Myocyte (in vitro differentiated cells): ENCODE measurements at regions not wholly inside any gene's neighbourhood (a gene's known extent, or its start where the extent isn't known, plus 50 kb on each side); places are given as distances from the start of the nearest gene placed in this dataset.
"Not testable (repeated sequence)": the region's sequence is repeated elsewhere in the genome, so short reads cannot be mapped to it uniquely, and the experiment has no call there.

Experiments used
- DNase-seq: peaks from one replicate; pipeline ENCODE4 v3.0.0-alpha.2; 2012; ENCODE audit warnings: low read depth

DNA sequence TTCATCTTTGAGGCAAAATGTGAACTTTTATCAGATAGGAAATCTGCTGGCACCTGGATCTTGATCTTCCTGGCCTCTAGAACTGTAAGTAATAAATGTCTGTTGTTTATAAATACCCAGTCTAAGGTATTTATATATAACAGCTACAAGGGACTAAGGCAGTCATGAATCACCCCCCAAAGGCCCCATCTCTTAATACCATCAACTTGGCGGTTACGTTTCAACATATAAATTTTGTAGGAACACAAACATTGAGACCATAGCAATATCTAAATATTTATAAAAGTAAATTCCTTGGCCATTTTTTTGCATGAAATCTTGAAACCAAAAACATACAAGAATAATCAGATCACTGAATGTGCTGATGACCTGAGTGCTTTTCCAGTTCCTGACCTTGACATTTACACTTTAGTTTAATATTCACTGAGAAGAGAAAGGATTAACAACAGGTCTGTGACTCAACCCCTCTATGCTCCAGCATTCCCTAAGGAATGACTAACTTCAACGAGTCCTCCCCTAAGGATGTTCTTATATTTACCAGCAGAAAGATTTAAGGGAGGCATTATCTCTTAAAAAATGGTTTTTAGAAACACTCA is 1438.5 kb upstream of the CELF2 start:
- peak; percentile 5 for DNase-seq

DNA sequence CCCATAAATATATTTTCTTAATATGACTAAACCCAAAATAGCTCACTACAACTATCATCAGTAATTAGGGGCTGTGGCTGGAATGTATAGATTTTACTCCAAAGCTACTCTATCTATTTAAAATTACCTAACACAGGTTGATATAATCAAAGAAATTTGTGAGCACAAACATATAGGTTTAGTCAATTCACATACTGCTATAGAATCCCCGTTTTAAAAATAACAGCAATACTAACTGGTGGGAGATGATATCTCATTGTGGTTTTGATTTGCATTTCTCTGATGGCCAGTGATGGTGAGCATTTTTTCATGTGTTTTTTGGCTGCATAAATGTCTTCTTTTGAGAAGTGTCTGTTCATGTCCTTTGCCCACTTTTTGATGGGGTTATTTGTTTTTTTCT is 1434.9 kb upstream of the CELF2 start:
- not testable (repeated sequence) for DNase-seq

DNA sequence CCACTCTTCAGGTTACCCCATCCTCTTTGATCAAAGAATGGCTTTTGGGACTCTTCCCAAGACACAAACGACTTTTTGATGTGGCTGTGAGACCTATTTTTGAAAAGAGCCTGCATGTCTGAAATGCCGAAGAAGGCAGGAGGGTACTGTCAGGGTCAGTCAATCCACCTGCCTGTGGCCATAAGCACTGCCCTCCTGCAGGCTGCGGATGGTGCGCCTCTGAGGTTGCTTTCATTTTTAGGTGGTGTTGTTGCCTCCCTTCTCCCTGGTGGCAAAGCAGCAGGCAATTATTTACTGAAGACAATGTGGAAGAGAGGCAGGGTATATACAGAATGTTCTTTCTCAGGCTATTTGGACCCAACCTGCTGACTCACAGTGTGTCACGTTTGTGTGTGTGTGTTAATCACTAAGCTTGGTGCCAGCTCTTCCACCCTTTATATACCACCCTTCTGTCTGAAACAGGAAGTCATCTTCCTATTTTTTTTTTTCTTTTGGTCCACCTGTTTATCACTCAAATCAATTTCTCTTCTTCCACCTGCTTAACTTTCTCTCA is 1421.2 kb upstream of the CELF2 start:
- peak; percentile 16 for DNase-seq

DNA sequence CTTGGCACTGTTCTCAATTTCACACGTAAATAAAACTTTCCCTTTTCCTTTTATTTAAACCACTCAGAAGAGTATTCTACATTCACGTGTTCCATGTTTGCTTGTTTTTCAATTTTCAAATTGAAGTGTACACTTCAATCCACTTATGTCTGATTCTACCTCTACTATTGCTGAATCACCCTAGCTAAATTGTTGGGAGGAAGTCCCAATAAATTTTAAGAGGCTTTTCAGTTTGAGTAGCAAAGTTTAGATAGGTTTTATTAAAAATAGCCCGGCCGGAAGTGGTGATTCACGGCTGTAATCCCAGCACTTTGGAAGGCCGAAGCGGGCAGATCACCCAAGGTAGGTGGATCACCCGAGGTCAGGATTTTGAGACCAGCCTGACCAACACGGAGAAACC is 1414.7 kb upstream of the CELF2 start:
- DNase-seq: no peak

DNA sequence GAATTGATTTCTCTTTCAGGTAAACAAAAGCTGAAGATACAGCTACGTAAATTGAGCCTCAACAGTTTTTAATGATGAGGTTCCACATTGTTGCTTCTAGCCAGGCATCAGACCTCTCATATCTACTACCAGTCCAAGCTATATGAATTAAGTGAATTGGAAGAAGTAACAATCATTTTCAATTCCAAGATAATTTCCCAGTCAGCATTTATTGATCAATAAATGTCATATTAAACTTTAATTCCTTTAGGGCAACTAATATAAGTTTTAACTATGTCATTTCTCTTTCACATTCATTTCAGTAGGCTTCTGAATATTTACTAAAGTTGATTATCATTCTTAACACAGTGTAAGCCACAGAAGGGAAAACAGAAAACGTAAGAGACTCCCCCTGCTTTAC is 1413.7 kb upstream of the CELF2 start:
- no peak for DNase-seq

DNA sequence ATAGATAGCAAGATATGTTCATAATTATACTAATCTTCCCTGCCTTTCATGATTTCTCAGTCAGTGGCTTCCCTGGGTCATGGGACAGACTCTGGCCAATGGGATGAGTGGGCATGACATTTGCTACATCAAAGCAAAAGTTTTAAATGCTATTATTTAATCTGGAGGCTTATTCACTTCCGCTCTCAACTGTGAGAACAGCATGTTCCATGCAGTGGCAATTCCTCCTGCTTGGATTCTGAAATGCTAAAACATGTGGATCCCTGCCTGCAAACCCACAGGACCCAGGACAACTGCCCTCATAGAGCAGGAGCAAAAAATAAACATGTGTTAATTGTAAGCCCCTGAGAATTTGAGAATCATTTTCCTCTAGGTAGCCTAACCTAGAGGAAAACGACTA is 1412.4 kb upstream of the CELF2 start:
- DNase-seq: peak; percentile 24

DNA sequence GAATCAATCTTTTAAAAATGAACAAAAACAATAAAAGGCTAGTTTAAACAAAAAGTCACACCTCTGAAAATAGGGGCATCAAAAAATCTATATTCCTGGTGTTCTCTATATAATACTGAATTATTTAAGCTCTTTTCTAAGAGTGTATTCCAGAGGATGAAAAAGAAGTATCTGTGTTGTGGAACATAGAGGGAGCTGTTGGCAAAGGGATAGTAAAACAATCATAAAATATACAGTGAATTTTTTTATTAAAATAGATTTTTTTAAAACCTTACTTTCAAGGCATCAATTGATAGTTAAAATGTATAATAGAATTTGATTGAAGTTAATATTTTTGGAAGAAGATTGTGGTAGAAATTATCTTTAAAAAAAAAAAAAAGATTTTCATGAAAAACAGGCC is 1409.1 kb upstream of the CELF2 start:
- DNase-seq: peak; percentile 42

DNA sequence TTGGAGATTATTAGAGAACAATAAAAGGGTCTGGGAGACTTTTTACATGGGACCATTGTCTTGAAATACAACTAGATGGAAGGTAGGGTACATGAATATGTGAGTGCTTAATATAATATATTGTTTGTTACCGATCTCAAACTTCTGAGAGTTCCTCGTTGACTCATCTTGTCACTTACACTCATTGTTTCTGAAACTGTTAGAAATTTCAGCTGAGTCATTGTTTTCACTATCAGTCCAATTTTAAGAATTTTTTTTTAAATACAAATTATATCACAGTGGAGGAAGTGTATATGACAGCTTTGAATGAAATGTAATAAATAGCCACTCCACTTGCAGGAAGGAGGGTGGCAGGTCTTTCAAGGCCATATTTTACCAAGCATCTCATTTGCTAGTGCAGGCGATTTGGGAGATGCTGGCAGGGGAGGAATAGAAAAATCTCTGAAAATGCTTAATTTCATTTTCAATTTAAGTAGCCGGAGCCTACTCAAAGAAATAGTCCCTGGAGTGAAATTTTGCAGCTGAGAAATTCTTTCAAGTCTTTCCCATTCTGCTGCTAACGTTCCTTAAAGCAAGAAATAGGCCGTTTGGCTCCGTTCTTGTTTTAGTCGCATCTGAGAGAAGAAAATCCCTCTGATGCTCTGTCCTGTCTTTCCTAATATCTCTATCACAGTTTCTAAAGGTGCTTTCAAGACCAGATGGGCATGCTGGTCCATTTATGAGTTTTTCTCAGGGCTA is 1404.2 kb upstream of the CELF2 start:
- DNase-seq: peak; percentile 16

DNA sequence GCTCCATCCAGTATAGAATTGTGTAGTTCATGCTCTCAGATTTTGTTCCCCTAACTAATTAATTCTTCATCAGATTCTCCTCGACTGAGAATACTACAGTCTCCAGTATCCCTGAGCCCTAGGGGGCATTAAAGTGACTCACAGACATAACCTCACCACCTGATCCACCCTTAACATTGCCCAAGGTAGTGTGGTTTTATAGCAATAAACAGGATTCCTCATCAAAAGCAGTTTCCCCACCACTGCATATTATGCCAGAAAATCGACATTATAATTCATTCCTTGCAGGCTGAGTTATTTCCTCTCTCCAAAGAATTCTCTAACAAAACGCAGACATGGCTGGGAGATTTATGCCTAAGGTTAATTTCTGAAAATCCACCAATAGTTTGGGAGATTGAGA is 1402.5 kb upstream of the CELF2 start:
- DNase-seq: no peak

DNA sequence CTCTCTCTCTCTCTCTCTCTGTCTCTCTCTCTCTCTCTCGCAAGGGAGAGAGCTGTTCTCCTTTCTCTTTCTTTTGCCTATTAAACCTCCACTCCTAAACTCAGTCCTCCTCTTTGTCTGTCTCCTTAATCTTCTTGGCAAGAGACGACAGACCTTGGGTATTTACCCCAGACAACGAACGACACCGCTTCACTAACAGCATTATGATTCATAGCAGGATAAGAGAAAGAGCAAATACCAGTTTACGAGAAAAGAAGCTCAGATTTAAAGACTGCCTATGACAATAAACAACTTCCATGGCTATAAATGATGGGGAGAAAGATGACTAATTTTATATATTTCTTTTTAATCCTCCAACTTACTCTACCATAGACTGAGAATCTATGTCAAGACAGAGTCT is 1396.5 kb upstream of the CELF2 start:
- DNase-seq: no peak

DNA sequence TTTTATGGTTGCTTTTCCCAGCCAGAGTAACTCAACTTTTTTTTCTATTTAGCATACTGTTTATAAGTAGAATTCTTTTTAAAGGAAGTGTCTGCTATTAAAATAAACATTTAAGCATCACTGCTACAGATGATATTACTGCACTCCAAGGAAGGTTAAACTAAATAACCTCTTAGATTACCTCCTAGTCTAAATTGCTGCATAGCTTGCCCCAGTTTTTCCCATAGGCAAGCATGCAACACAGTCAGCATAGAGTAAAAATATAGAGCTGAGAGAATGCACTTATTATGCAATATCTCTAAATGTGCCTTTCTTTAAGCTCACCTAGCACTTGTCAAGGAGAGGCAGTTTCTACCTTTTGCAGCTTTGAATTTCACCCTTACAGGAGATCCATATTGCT is 1392.4 kb upstream of the CELF2 start:
- DNase-seq: no peak

DNA sequence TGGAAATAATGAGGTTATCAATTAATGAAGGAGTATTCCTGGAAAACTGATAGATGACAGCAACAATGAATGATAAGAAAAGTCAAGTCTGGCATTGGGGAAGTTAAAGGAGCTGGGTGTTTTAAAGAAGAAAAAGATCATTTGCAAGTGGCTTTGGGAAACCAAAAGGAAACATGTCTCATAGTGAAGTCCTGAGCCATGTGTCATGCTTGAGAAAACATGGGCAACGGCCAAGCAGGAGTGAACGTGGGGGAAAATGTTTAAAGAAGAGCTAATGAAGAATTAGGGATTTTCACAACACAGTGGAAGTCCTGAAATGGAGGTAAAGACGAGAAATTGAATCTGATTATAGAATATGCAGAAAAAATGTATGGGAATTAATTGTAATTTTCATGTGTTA is 1383.2 kb upstream of the CELF2 start:
- DNase-seq: peak; percentile 39

DNA sequence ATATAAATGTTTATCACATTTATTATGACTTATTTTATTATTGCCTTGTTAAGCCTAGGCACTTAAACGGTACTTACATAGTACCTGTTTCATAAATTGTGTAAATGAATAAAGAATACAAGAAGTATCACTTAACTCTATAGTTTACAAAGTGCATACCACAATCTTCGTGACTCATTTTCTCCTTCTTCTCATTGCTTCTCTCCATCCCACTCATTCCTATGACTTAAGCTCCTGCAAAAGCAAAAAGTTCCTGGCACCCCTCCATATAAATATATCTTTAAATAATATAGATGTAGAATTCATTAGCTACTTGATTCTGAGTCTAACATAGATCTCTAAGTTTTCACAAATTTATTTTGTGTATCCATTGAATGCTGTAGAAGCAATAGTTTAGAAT is 1382.0 kb upstream of the CELF2 start:
- DNase-seq: no peak

DNA sequence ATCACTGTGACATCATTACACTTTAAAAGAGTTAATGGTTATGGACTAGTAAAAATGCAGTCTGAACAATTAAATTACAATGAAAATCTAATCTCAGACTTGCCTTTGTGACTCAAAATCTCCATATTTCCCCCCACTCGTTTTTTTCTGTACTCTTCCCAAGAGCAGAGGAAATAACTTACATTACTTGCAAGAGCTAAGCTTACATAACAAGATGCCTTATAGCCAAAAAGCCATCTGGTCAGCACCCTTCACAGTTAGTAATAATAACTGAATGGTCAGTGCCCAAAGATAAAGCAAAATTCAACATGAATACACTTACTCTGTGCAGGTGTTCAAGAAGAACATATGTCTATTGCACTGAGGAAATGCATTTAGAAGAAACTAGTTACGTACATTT is 1381.5 kb upstream of the CELF2 start:
- DNase-seq: no peak

DNA sequence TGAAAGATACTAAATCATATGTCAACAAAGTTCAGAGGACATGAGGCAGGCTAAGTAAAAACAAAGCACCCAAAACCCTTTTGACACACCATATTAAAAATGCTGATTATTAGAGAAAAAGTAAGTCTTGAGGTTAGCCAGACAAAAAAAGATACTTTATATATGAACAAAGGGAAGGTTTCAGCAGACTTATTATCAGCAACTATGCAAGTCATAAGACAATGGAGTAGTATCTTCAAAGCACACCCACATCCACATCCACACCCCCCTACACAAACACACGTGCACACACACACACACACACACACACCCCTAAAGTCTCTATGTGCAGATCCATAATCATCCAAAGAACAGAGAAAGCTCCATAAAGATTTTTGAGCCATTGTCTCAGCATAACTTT is 1373.9 kb upstream of the CELF2 start:
- no peak for DNase-seq

DNA sequence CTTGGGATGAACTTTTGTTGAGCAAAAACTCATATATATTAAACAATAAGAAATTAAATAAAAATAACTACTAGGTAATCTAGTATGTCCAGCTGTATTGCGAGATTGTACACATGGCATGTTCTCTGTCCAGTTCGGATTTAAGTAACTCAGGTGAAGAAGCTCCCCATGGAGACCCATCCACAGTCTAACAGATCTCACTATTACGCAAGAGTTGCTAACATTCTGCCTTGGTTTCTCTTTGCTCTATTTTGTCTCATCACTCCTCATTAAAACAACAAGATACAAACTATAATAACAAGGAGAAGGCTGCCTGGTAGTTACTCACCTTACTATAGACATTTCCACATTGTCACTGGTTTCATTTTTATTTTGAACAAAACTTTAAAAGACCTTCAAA is 1372.3 kb upstream of the CELF2 start:
- DNase-seq: no peak

DNA sequence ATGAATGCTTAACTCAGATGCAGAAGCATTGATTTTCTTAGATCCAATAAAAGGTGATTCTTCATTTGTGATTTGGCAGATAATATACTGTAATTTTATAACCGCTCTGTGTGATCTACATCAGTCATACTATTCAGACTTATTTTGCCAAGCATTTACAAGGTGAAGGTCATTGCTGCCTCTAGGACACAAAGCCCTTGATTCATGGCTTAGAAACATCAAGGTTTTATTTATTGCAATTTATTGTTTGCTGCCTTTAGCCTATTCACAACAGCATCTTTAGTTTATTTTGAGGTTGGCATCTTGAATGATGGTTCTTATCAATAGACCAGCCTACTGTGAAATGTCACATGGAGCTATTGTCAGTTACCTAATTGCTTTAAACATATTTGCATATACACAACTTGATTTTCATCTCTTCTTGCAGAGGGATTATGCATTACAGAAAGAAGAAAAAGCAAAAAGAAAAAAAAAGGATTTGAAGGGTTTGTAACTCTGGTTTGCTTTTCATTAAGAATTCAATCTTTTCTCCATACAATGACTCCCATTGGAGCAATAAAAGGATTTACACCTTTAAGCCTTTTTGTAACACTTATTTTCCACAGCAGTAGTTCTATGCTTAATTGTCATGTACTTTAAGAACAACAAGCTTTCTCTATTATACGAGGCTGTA is 1371.6 kb upstream of the CELF2 start:
- no peak for DNase-seq

DNA sequence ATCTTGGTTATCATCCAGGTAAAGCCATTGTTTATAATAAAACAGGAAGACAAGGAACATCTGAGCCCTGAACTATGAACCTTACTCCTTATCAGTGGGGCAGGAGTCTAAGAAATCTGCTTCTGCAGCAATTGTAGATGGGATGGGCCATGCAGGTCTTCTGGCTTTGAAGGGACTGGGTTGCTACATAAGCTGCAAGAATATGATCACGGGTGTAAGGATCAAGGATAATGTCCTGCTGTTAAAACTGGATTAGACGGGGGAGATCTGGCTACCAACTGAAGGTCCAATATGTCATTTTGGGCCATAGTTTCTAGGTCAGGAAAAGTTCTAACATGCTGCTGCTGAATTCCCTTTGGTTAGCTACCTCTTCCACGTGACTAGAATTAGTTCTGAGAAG is 1363.4 kb upstream of the CELF2 start:
- no peak for DNase-seq

DNA sequence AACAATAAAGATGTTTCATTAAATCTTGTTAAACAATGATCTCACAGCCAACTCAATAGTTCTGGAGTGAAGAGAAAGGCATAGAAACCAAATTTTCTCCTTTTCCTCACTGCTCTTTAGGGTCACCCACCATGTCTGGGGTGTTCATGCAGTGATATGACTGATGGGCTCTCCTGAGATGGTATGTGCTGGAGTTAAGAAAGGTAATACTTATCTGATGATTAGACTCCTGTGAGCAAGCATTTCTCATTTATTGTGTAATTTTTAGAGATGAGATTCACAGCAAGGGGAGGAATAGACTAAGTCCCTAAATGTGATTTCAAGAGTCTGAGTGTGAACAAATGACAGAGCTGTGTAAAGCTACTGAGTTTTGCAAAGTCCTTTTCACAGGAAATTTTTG is 1361.3 kb upstream of the CELF2 start:
- no peak for DNase-seq

DNA sequence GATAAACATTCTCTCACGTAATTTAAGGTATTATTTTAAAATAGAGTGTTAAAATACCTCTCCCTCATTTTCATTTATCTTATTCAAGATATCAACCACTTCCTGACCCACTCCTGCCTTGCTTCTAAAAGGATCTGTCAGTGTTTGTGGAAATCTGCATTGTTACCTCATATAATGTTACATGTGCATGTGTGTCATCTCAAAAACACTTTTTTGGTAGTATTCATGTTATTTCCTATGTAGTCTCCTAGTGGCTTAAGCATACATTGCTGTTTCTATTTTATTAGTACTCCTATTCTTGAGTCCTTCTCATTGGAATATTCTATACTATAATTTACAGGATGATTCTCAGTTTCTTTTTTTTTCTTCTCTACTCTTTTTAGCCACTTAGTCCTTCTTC is 1360.7 kb upstream of the CELF2 start:
- DNase-seq: no peak

DNA sequence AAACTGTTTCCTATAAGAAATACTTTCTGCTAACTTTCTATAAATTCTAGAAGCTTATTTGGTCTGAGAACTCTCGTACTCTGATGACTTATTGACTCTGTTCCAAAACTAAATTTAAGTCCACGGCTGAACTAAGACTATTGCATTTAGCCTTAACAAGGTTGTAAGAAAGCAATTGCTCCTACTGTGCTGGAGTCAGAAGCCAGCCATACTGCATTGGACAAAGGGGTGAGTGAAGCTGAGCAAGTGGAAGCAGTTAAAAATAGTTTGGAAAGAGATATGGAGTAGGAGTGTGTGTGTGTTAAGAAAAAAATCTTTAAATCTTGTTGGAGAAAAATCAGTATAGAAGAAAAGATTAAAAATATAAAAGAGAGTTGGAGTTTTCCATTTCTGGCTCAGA is 1360.1 kb upstream of the CELF2 start:
- DNase-seq: no peak

DNA sequence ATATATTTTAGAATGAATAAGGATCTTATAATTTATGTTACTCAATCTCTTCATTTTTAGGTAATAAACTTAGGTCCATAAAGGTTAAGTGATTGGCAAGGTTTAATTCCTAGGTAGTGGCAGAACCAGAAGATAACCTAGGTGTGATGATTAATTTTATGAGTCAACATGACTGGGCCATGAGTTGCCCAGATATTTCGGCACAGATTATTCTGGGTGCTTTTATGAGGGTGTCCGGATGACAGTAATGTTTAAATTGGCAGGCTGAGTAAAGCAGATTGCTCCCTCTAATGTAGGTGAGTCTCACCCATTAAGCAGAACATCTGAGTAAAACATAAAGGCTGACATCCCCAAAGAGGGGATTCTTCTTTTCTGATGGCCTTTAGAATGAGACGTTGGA is 1349.3 kb upstream of the CELF2 start:
- DNase-seq: no peak

DNA sequence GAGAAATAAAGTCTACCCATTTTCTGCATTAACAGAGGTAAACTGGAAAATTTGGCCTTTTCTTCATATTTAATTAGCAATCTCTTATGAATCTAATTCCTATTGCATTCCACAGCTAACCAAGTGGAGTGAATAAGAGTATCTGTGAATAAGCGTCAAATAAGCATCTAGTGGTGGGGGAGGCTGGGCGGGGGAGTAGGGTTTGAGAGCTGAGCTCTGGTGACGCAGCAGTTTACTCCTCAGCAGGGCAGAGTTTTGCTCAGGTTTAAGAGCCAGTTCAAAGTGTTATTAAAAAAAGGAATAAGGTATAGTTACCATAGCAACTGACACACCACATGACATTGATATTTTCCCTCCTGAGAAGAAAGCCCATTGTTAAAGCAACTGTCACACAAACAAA is 1346.8 kb upstream of the CELF2 start:
- no peak for DNase-seq
